ENCODE measurements at regions not wholly inside any gene's neighbourhood (a gene's known extent, or its start where the extent isn't known, plus 50 kb on each side); places are given as distances from the start of the nearest gene placed in this dataset.
A peak's percentile ranks its signal among the peaks of the same experiment; 100 is the strongest.

GRCh38 chr2:200738590-200738989 is 73.1 kb upstream of the BZW1 start:
- no peak for TF ChIP-seq POLR2A (IDR thresholded peaks at IDR 0.05)
- ATAC-seq = no peak
- H3K4me3 ChIP-seq = no peak overlapping the region
- H3K36me3 ChIP-seq (replicated peaks in 1 of 2; ENCODE audit: insufficient read depth in 1 of 2, low read depth in 2 of 2) = no peaks in the 10 kb centered on the region
- H3K27ac ChIP-seq = no peak overlapping the region
- H3K9me3 ChIP-seq = no peaks in the 10 kb centered on the region
- H3K27me3 ChIP-seq = no peaks in the 10 kb centered on the region
- DNase-seq = no peak
- WGBS, 2 donors = 73 to 83% methylated on average over 7 of the region's 7 CpGs
- intact Hi-C loops (cut with DNase I) = no loop called here
- H3K4me1 ChIP-seq = peaks cover 3% of the 10 kb centered on the region

DNA sequence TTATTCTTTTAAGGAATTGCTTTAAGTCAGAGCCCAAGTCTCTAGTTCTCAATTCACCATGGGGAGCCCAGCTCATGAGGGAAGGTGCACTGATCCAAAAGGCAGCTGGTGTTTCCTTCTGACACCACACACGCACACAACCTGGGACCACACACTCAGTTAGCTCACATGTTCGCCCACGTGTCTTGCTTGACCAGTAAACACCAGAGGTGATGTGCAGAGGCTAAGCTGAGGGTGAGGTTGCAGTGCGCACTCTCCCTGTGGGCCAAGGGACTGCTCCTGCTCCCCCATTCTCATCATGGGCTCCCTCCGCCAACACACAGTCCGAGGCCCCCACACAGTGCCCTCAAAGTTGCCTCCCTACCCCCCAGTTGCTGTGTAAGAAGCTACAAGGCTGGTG is 70.8 kb upstream of the BZW1 start:
- Histone ChIP-seq H3K4me3 (no peak overlapping the region), H3K4me1 (peaks cover 3% of the 10 kb centered on the region), H3K36me3 (replicated peaks in 1 of 2; ENCODE audit: insufficient read depth in 1 of 2, low read depth in 2 of 2) (no peaks in the 10 kb centered on the region), H3K27me3 (no peaks in the 10 kb centered on the region), H3K27ac (peak overlapping the region in 1 of 4 donors; percentile 60), H3K9me3 (no peaks in the 10 kb centered on the region)
- ATAC-seq = no peak
- intact Hi-C loops (cut with DNase I) = no loop called here
- TF ChIP-seq CTCF (IDR thresholded peaks at IDR 0.05) = no peak
- no peak for TF ChIP-seq POLR2A (IDR thresholded peaks at IDR 0.05)
- 86 to 97% methylated on average over 1 to 6 of the region's 6 CpGs for WGBS, 2 donors
- DNase-seq = no peak

- H3K4me1 ChIP-seq = peaks cover 2% of the 10 kb centered on the region
- ATAC-seq (no peak), DNase-seq (peak in 1 of 4 donors; percentile 19)
- H3K36me3 ChIP-seq (replicated peaks in 1 of 2; ENCODE audit: insufficient read depth in 1 of 2, low read depth in 2 of 2) = no peaks in the 10 kb centered on the region
- intact Hi-C loops (cut with DNase I) = no loop called here
- TF ChIP-seq POLR2A (IDR thresholded peaks at IDR 0.05) (no peak), CTCF (IDR thresholded peaks at IDR 0.05) (no peak)
- peak overlapping the region in 2 of 4 donors; percentile 27 to 60 for H3K27ac ChIP-seq
- no peaks in the 10 kb centered on the region for H3K27me3 ChIP-seq
- H3K4me3 ChIP-seq = no peak overlapping the region
- H3K9me3 ChIP-seq = no peaks in the 10 kb centered on the region
- 41 to 61% methylated on average over 8 of the region's 8 CpGs for WGBS, 2 donors
Observed at GRCh38 chr2:200741468-200742202, 70.1 kb upstream of the BZW1 start.

- Histone ChIP-seq H3K9me3 (no peaks in the 10 kb centered on the region), H3K27ac (no peak overlapping the region), H3K36me3 (replicated peaks in 1 of 2; ENCODE audit: insufficient read depth in 1 of 2, low read depth in 2 of 2) (no peaks in the 10 kb centered on the region), H3K4me3 (no peak overlapping the region), H3K27me3 (no peaks in the 10 kb centered on the region), H3K4me1 (peaks cover under 1% of the 10 kb centered on the region)
- intact Hi-C loops (cut with DNase I) = no loop called here
- peak in 2 of 4 donors; percentile 24 to 40 for DNase-seq
- TF ChIP-seq POLR2A (IDR thresholded peaks at IDR 0.05) (no peak), CTCF (IDR thresholded peaks at IDR 0.05) (no peak)
- ATAC-seq = peak; percentile 33
- 68 to 71% methylated on average over 4 to 5 of the region's 5 CpGs for WGBS, 2 donors
Observed at GRCh38 chr2:200742426-200742825, 69.3 kb upstream of the BZW1 start.

GRCh38 chr2:200743042-200743676 is 68.6 kb upstream of the BZW1 start:
- Histone ChIP-seq H3K9me3 (no peaks in the 10 kb centered on the region), H3K36me3 (replicated peaks in 1 of 2; ENCODE audit: insufficient read depth in 1 of 2, low read depth in 2 of 2) (no peaks in the 10 kb centered on the region), H3K27me3 (no peaks in the 10 kb centered on the region), H3K4me3 (no peak overlapping the region), H3K27ac (no peak overlapping the region), H3K4me1 (peaks cover 8% of the 10 kb centered on the region)
- no peak for DNase-seq
- intact Hi-C loops (cut with DNase I) = no loop called here
- no peak for TF ChIP-seq CTCF (IDR thresholded peaks at IDR 0.05)
- 79 to 80% methylated on average over 10 of the region's 10 CpGs for WGBS, 2 donors
- no peak for ATAC-seq
